Chondrocyte (in vitro differentiated cells): ENCODE measurements at regions not wholly inside any gene's neighbourhood (a gene's known extent, or its start where the extent isn't known, plus 50 kb on each side); places are given as distances from the start of the nearest gene placed in this dataset.

ENCODE experiments used
- DNase-seq: peaks from one replicate; pipeline ENCODE4 v3.0.0; 2021; ENCODE audit warnings: mixed read lengths, low spot score
- H3K27ac Mint-ChIP-seq: one replicate; pipeline ENCODE4 v1.8.0; 2021; ENCODE audit warnings: mild to moderate bottlenecking, moderate library complexity, mixed read lengths; ENCODE audit not compliant: unreplicated experiment
- H3K27me3 Mint-ChIP-seq: 2 replicates; pipeline ENCODE4 v1.8.0; 2021; ENCODE audit warnings: low read depth, mixed read lengths
- H3K36me3 Mint-ChIP-seq: 2 replicates; pipeline ENCODE4 v1.8.0; 2021; ENCODE audit warnings: low read depth, mixed read lengths
- H3K4me1 Mint-ChIP-seq: 2 replicates; pipeline ENCODE4 v1.8.0; 2021; ENCODE audit warnings: low read depth, mild to moderate bottlenecking, mixed read lengths
- H3K4me3 Mint-ChIP-seq: one replicate; pipeline ENCODE4 v1.8.0; 2021; ENCODE audit warnings: mild to moderate bottlenecking, moderate library complexity, mixed read lengths; ENCODE audit not compliant: unreplicated experiment
- H3K9me3 Mint-ChIP-seq: 2 replicates; pipeline ENCODE4 v1.8.0; 2021; ENCODE audit warnings: low read depth, mixed read lengths
- TF ChIP-seq, protein P1 (sequence below): fragments of 200-600 bp; sonication (generic); IDR thresholded peaks from 2 replicates; pipeline ENCODE4 v1.5.0; 2021; ENCODE audit warnings: antibody characterized with exemption, mild to moderate bottlenecking, moderate library complexity

DNA sequence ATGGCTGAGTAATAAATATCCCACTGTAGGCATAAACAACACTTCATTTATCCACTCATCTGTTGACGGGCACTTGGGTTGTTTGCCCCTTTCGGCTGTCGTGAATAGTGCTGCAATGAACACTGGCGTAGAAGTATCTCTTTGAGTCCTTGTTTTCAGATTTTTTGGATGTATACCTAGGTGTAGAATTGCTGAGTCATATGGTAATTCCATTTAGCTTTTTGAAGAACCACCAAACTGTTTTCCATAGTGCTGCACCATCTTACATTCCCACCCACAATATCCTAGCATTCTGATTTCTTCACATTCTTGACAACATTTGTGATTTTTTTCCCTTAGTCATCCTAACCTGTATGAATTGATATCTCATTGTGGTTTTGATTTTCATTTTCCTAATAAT lies 109.0 kb downstream of the NXNL2 start:
- peaks cover 16% of the 10 kb centered on the region for H3K27me3 Mint-ChIP-seq
- peaks cover 8% of the 10 kb centered on the region for H3K9me3 Mint-ChIP-seq
- DNase-seq, result no peak
- no peaks in the 10 kb centered on the region for H3K36me3 Mint-ChIP-seq
- TF ChIP-seq, protein P1, sequence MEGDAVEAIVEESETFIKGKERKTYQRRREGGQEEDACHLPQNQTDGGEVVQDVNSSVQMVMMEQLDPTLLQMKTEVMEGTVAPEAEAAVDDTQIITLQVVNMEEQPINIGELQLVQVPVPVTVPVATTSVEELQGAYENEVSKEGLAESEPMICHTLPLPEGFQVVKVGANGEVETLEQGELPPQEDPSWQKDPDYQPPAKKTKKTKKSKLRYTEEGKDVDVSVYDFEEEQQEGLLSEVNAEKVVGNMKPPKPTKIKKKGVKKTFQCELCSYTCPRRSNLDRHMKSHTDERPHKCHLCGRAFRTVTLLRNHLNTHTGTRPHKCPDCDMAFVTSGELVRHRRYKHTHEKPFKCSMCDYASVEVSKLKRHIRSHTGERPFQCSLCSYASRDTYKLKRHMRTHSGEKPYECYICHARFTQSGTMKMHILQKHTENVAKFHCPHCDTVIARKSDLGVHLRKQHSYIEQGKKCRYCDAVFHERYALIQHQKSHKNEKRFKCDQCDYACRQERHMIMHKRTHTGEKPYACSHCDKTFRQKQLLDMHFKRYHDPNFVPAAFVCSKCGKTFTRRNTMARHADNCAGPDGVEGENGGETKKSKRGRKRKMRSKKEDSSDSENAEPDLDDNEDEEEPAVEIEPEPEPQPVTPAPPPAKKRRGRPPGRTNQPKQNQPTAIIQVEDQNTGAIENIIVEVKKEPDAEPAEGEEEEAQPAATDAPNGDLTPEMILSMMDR, result no peak
- no peak overlapping the region for H3K4me3 Mint-ChIP-seq
- H3K4me1 Mint-ChIP-seq, result peaks cover 4% of the 10 kb centered on the region
- no peak overlapping the region for H3K27ac Mint-ChIP-seq

DNA sequence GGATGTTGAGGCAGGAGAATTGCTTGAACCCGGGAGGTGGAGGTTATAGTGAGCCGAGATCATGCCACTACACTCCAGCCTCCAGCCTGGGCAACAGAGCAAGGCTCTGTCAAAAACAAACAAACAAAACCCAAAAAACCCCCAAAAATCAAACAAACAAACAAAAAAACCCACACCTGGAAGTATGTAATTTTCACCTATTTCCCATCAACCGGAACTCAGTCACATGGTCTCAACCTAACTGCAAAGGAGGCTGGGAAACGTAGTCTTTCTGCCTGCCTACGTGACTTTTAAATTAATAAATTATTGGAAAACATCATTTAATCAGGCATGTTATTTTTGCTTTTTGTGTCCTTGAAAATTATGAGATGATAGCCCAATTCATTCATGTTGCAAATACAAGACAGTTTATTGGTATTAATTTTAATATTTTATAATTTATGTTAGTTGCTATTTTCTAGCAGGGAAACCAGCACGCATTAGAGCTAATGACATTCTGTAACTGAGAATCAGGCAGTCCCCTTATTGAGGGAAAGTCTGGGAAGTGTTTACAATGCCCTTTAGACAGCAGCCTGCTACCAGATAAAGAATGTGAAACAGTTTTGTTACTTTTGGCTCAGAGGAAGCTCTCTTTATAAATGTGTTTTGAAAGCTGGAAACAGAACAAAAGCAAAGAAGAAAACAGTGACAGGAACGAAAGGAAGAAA lies 110.3 kb downstream of the NXNL2 start:
- DNase-seq, result no peak
- H3K27me3 Mint-ChIP-seq, result peaks cover 16% of the 10 kb centered on the region
- TF ChIP-seq, protein P1, result no peak
- no peaks in the 10 kb centered on the region for H3K36me3 Mint-ChIP-seq
- peaks cover 4% of the 10 kb centered on the region for H3K4me1 Mint-ChIP-seq
- H3K27ac Mint-ChIP-seq, result peak overlapping the region; percentile 19
- no peak overlapping the region for H3K4me3 Mint-ChIP-seq
- peaks cover 12% of the 10 kb centered on the region for H3K9me3 Mint-ChIP-seq

DNA sequence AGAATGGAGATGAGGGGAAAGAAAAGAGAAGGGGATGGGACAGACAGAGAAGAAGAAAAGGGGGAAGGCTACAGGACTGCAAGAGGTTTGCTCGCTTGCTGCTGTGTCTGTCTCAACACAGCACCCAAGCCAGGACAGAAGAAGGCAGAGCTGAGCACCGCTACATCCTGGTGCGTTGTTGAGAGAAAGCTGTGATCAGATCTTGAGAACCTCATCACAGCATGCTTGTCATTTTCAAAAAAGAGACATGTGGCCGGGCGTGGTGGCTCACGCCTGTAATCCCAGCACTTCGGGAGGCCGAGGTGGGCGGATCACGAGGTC lies 110.9 kb downstream of the NXNL2 start:
- Mint-ChIP-seq H3K27me3 (peaks cover 16% of the 10 kb centered on the region), H3K36me3 (no peaks in the 10 kb centered on the region), H3K9me3 (peaks cover 12% of the 10 kb centered on the region), H3K4me1 (peaks cover 4% of the 10 kb centered on the region), H3K4me3 (no peak overlapping the region), H3K27ac (peak overlapping the region; percentile 19)
- TF ChIP-seq, protein P1, result no peak
- DNase-seq, result no peak

DNA sequence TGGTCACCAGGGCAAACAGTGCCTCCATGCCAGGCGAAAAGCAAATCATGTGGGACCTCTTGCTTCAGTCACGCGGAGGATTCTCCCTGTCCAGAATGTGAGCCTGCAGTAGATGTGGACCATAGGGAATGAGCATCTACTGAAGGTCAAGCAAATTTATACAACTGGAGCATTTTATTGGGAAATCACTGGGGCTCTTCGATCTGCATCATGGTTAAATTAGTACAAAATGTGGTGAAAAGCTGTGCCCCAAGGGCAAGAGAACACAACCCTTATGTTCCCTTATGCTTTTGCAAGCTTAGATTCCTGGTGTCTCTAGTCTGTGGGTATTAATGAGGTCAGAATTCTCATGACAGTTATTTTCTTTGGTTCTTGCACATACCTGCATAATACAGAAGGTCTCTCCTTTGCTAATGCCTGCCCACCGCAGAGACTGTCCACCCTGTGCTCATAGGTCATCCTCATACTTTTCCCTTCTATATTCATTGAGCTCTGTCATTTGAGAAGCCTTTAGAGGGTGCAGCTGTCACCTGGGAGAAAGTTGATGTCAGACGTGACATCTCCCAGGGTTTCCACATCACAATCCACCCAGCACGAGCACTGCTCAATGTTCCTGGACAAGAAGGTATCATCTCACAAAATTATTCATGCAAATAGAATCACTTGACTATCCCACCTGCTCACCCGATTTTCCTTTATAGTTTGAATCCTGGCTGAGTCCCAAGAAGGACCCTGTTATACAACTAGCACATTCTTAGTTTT lies 111.7 kb downstream of the NXNL2 start:
- Mint-ChIP-seq H3K4me1 (peaks cover 4% of the 10 kb centered on the region), H3K27ac (no peak overlapping the region), H3K4me3 (no peak overlapping the region), H3K36me3 (no peaks in the 10 kb centered on the region), H3K27me3 (peaks cover 8% of the 10 kb centered on the region), H3K9me3 (peaks cover 12% of the 10 kb centered on the region)
- TF ChIP-seq, protein P1, result no peak
- DNase-seq, result no peak

DNA sequence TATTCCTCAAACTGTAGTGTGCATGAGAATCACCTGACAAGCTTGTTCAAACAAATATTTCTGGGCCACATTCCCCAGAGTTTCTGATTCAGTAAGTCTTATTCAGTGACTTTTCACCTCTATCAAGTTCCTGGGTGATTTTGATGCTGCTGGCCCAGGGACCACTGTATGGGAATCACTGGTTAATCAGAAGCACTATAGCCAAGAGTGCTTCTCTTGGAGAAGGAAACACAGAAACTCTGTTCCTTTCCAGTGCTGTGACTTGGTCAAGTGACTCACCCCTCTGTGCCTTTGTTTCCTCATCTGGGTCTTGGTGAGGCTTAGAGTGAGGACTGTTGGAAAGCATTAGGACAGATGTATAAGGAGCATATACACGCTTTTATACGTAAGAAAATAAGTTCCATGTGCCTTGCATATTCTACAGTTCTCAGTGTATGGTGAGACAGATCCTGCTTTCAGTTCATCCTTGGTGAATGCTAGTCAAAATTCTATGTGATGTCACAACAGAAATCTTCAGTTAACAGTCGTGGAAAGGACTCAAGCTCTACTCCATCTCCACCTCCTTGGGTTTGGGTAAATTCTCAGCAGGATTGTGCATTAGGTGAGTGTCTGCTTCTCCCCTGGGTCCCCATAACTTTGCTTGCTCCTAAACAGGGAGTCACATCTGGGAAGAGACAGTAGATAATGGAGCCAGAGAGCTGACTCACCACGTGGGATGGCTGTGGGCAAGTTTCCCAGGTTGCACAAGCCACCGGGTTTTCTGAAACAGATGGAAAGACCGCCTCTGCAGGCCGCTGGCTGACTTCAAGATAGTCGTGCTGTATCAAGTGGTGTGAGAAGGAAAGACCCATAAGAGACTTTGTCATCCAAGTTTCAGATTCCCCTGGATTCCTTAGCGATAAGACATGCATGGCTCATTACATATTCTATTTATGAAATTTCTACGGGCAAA lies 117.0 kb downstream of the NXNL2 start:
- no peaks in the 10 kb centered on the region for H3K36me3 Mint-ChIP-seq
- TF ChIP-seq, protein P1, result no peak
- no peak overlapping the region for H3K4me3 Mint-ChIP-seq
- peaks cover 7% of the 10 kb centered on the region for H3K4me1 Mint-ChIP-seq
- H3K27me3 Mint-ChIP-seq, result peaks cover 2% of the 10 kb centered on the region
- no peak for DNase-seq
- peak overlapping the region; percentile 71 for H3K27ac Mint-ChIP-seq
- peaks cover 4% of the 10 kb centered on the region for H3K9me3 Mint-ChIP-seq
